WTC11 (cell line): ENCODE measurements at regions not wholly inside any gene's neighbourhood (a gene's known extent, or its start where the extent isn't known, plus 50 kb on each side); places are given as distances from the start of the nearest gene placed in this dataset.

ENCODE experiments used
- ATAC-seq: fragments of 200-7000 bp; cut with Tn5 transposase; 2 replicates; pipeline ENCODE4 v1.10.0; 2021; ENCODE audit warnings: mild to moderate bottlenecking, moderate library complexity
- CTCF ChIA-PET: fragments of 300-600 bp; sonication (Branson Sonifier 250); formaldehyde crosslinking; loops from one replicate; lab custom pipeline; 2021; ENCODE audit warnings: antibody characterized with exemption; lab: Charles Lee
- POLR2A ChIA-PET: fragments of 350-600 bp; sonication (Branson Sonifier 250); formaldehyde crosslinking; loops from one replicate; lab custom pipeline; 2021; ENCODE audit warnings: antibody characterized with exemption; lab: Charles Lee
- DNase-seq: peaks from one replicate; pipeline ENCODE4 v3.0.0; 2021; ENCODE audit warnings: low spot score
- H3K27ac Mint-ChIP-seq: 2 replicates; pipeline ENCODE4 v1.8.0; 2021; ENCODE audit warnings: mixed read lengths
- H3K27me3 Mint-ChIP-seq: 2 replicates; pipeline ENCODE4 v1.8.0; 2021; ENCODE audit warnings: low read depth, mild to moderate bottlenecking, moderate library complexity, mixed read lengths
- H3K36me3 Mint-ChIP-seq: 2 replicates; pipeline ENCODE4 v1.8.0; 2021; ENCODE audit warnings: mixed read lengths
- H3K4me1 Mint-ChIP-seq: 2 replicates; pipeline ENCODE4 v1.8.0; 2022; ENCODE audit warnings: mixed read lengths
- H3K4me3 Mint-ChIP-seq: 2 replicates; pipeline ENCODE4 v1.8.0; 2021; ENCODE audit warnings: mild to moderate bottlenecking, moderate library complexity, mixed read lengths
- H3K9me3 Mint-ChIP-seq: 2 replicates; pipeline ENCODE4 v1.8.0; 2021; ENCODE audit warnings: mixed read lengths
- ETV6 ChIP-seq: sonication (generic); formaldehyde crosslinking; IDR thresholded peaks from 2 replicates; pipeline ENCODE4 v1.8.1; 2022; ENCODE audit warnings: mild to moderate bottlenecking, missing genetic modification reagents
- FOXP1 ChIP-seq: sonication (generic); formaldehyde crosslinking; IDR thresholded peaks from 2 replicates; pipeline ENCODE4 v1.8.0; 2022; ENCODE audit warnings: missing genetic modification reagents, mild to moderate bottlenecking, moderate library complexity, borderline replicate concordance
- FOXP4 ChIP-seq: sonication (generic); formaldehyde crosslinking; IDR thresholded peaks from 2 replicates; pipeline ENCODE4 v1.8.0; 2022; ENCODE audit warnings: mild to moderate bottlenecking, missing genetic modification reagents
- GRHL2 ChIP-seq: fragments of 250-450 bp; sonication (Bioruptor Pico); IDR thresholded peaks from 2 replicates; pipeline ENCODE4 v1.8.0; 2022; ENCODE audit warnings: mild to moderate bottlenecking, moderate library complexity; ENCODE audit not compliant: insufficient replicate concordance, severe bottlenecking
- GTF2I ChIP-seq: fragments of 250-450 bp; sonication (Bioruptor Pico); conservative IDR thresholded peaks from 2 replicates; pipeline ENCODE4 v1.4.0; 2021; ENCODE audit warnings: mild to moderate bottlenecking
- HMGA2 ChIP-seq: fragments of 250-450 bp; sonication (Bioruptor Pico); IDR thresholded peaks from 2 replicates; pipeline ENCODE4 v1.4.0; 2021; ENCODE audit warnings: mild to moderate bottlenecking, moderate library complexity
- JAZF1 ChIP-seq: fragments of 250-450 bp; sonication (Bioruptor Pico); IDR thresholded peaks from 2 replicates; pipeline ENCODE4 v1.9.0; 2021; ENCODE audit warnings: moderate library complexity, mild to moderate bottlenecking, inconsistent platforms
- JUN ChIP-seq: sonication (generic); formaldehyde crosslinking; IDR thresholded peaks from 2 replicates; pipeline ENCODE4 v1.8.0; 2023; ENCODE audit warnings: mild to moderate bottlenecking, missing genetic modification reagents
- PRDM15 ChIP-seq: sonication (generic); formaldehyde crosslinking; IDR thresholded peaks from 2 replicates; pipeline ENCODE4 v1.8.0; 2022; ENCODE audit warnings: missing genetic modification reagents
- SMAD3 ChIP-seq: sonication (generic); formaldehyde crosslinking; IDR thresholded peaks from 2 replicates; pipeline ENCODE4 v1.8.0; 2022; ENCODE audit warnings: missing genetic modification reagents, mild to moderate bottlenecking, borderline replicate concordance
- TEAD1 ChIP-seq: sonication (generic); formaldehyde crosslinking; IDR thresholded peaks from 2 replicates; pipeline ENCODE4 v1.8.0; 2022; ENCODE audit warnings: mild to moderate bottlenecking, missing genetic modification reagents
- TEAD4 ChIP-seq: sonication (generic); formaldehyde crosslinking; IDR thresholded peaks from 2 replicates; pipeline ENCODE4 v1.8.0; 2022; ENCODE audit warnings: mild to moderate bottlenecking, missing genetic modification reagents
- ZNF416 ChIP-seq: fragments of 250-450 bp; sonication (Bioruptor Pico); IDR thresholded peaks from 2 replicates; pipeline ENCODE4 v1.9.0; 2021; ENCODE audit warnings: mild to moderate bottlenecking, inconsistent platforms
- TF ChIP-seq, protein P1 (sequence below): fragments of 250-450 bp; sonication (Bioruptor Pico); IDR thresholded peaks from 2 replicates; pipeline ENCODE4 v1.9.0; 2021; ENCODE audit warnings: mild to moderate bottlenecking
- TF ChIP-seq, protein P2 (sequence below): sonication (generic); formaldehyde crosslinking; IDR thresholded peaks from 2 replicates; pipeline ENCODE4 v1.8.0; 2023; ENCODE audit warnings: missing genetic modification reagents
- TF ChIP-seq, protein P3 (sequence below): sonication (generic); formaldehyde crosslinking; IDR thresholded peaks from 2 replicates; pipeline ENCODE4 v1.8.1; 2022; ENCODE audit warnings: missing genetic modification reagents, borderline replicate concordance
- TF ChIP-seq, protein P4 (sequence below): sonication (generic); formaldehyde crosslinking; IDR thresholded peaks from 2 replicates; pipeline ENCODE4 v1.8.0; 2022; ENCODE audit warnings: mild to moderate bottlenecking, missing genetic modification reagents
- TF ChIP-seq, protein P5 (sequence below): sonication (generic); formaldehyde crosslinking; conservative IDR thresholded peaks from 2 replicates; pipeline ENCODE4 v1.8.1; 2023; ENCODE audit warnings: mild to moderate bottlenecking, low read depth, missing genetic modification reagents, moderate library complexity
- TF ChIP-seq, protein P6 (sequence below): sonication (generic); formaldehyde crosslinking; IDR thresholded peaks from 2 replicates; pipeline ENCODE4 v1.8.0; 2023; ENCODE audit warnings: missing genetic modification reagents, mild to moderate bottlenecking, borderline replicate concordance

DNA sequence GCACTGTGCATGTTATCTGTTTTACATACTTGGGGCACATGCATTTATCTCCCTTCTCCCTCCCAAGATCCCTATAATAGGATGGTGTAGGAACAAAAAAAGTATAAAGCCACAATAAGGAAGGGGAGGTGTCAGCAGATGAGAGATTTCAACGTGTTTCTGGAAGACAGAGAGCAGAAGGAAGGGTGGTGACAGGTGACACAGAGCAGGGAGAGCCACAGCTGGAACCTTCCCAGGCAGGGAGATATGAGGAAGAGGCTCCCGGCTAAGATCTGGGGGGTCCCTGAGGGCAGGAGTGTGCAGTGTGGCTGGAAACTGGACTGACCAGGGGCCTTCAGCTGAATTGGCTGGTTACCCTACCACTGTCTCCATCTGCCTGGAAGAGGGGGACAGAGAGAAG is 107.4 kb downstream of the BCOR start:
- TF ChIP-seq, protein P1, sequence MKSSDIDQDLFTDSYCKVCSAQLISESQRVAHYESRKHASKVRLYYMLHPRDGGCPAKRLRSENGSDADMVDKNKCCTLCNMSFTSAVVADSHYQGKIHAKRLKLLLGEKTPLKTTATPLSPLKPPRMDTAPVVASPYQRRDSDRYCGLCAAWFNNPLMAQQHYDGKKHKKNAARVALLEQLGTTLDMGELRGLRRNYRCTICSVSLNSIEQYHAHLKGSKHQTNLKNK (CRISPR knock-in tag): no peak
- no peak for TF ChIP-seq TEAD1
- no peak for TF ChIP-seq ZNF416 (CRISPR knock-in tag)
- TF ChIP-seq, protein P2, sequence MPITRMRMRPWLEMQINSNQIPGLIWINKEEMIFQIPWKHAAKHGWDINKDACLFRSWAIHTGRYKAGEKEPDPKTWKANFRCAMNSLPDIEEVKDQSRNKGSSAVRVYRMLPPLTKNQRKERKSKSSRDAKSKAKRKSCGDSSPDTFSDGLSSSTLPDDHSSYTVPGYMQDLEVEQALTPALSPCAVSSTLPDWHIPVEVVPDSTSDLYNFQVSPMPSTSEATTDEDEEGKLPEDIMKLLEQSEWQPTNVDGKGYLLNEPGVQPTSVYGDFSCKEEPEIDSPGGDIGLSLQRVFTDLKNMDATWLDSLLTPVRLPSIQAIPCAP (CRISPR knock-in tag): no peak
- TF ChIP-seq, protein P3, sequence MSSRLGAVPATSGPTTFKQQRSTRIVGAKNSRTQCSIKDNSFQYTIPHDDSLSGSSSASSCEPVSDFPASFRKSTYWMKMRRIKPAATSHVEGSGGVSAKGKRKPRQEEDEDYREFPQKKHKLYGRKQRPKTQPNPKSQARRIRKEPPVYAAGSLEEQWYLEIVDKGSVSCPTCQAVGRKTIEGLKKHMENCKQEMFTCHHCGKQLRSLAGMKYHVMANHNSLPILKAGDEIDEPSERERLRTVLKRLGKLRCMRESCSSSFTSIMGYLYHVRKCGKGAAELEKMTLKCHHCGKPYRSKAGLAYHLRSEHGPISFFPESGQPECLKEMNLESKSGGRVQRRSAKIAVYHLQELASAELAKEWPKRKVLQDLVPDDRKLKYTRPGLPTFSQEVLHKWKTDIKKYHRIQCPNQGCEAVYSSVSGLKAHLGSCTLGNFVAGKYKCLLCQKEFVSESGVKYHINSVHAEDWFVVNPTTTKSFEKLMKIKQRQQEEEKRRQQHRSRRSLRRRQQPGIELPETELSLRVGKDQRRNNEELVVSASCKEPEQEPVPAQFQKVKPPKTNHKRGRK (CRISPR knock-in tag): no peak
- no peak for TF ChIP-seq FOXP4 (CRISPR knock-in tag)
- H3K4me1 Mint-ChIP-seq: peaks cover 14% of the 10 kb centered on the region
- ChIA-PET CTCF (no interaction called here), POLR2A (no interaction called here)
- ATAC-seq: no peak
- no peak for DNase-seq
- no peak overlapping the region for H3K27ac Mint-ChIP-seq
- no peaks in the 10 kb centered on the region for H3K27me3 Mint-ChIP-seq
- H3K36me3 Mint-ChIP-seq: no peaks in the 10 kb centered on the region
- H3K9me3 Mint-ChIP-seq: no peaks in the 10 kb centered on the region
- no peak overlapping the region for H3K4me3 Mint-ChIP-seq

DNA sequence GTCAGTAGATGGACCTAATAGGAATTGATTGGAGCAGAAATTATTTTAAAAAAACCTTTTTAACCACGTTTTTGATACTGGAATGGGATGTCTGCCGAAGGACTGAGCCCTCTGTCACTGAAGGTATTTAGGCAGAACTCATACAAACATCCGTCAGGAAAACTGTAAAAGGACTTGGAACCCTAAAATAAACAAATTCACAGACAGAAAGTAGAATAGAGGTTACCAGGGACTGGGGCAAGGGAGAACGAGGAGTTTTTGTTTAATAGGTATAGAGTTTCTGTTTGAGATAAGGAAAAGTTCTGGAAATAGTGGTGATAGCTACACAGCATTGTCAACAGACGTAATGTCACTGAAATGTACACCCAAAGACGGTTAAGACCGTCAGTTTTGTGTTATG is 105.5 kb downstream of the BCOR start:
- ATAC-seq (no peak), DNase-seq (no peak)
- POLR2A ChIA-PET: no interaction called here
- no peaks in the 10 kb centered on the region for H3K36me3 Mint-ChIP-seq
- H3K4me1 Mint-ChIP-seq: peaks cover 6% of the 10 kb centered on the region; the same call in 1 of the 2 replicates
- no peak overlapping the region for H3K4me3 Mint-ChIP-seq
- H3K9me3 Mint-ChIP-seq: no peaks in the 10 kb centered on the region
- CTCF ChIA-PET: no interaction called here
- H3K27ac Mint-ChIP-seq: no peak overlapping the region; the same call in 1 of the 2 replicates
- no peaks in the 10 kb centered on the region for H3K27me3 Mint-ChIP-seq
- TF ChIP-seq JUN (CRISPR knock-in tag): no peak
- no peak for TF ChIP-seq HMGA2
- TF ChIP-seq ETV6: no peak
- TF ChIP-seq, protein P4, sequence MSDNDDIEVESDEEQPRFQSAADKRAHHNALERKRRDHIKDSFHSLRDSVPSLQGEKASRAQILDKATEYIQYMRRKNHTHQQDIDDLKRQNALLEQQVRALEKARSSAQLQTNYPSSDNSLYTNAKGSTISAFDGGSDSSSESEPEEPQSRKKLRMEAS (CRISPR knock-in tag): no peak
- TF ChIP-seq GTF2I (CRISPR knock-in tag): no peak
- TF ChIP-seq TEAD4: no peak
- TF ChIP-seq, protein P5, sequence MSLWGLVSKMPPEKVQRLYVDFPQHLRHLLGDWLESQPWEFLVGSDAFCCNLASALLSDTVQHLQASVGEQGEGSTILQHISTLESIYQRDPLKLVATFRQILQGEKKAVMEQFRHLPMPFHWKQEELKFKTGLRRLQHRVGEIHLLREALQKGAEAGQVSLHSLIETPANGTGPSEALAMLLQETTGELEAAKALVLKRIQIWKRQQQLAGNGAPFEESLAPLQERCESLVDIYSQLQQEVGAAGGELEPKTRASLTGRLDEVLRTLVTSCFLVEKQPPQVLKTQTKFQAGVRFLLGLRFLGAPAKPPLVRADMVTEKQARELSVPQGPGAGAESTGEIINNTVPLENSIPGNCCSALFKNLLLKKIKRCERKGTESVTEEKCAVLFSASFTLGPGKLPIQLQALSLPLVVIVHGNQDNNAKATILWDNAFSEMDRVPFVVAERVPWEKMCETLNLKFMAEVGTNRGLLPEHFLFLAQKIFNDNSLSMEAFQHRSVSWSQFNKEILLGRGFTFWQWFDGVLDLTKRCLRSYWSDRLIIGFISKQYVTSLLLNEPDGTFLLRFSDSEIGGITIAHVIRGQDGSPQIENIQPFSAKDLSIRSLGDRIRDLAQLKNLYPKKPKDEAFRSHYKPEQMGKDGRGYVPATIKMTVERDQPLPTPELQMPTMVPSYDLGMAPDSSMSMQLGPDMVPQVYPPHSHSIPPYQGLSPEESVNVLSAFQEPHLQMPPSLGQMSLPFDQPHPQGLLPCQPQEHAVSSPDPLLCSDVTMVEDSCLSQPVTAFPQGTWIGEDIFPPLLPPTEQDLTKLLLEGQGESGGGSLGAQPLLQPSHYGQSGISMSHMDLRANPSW: no peak
- TF ChIP-seq, protein P6, sequence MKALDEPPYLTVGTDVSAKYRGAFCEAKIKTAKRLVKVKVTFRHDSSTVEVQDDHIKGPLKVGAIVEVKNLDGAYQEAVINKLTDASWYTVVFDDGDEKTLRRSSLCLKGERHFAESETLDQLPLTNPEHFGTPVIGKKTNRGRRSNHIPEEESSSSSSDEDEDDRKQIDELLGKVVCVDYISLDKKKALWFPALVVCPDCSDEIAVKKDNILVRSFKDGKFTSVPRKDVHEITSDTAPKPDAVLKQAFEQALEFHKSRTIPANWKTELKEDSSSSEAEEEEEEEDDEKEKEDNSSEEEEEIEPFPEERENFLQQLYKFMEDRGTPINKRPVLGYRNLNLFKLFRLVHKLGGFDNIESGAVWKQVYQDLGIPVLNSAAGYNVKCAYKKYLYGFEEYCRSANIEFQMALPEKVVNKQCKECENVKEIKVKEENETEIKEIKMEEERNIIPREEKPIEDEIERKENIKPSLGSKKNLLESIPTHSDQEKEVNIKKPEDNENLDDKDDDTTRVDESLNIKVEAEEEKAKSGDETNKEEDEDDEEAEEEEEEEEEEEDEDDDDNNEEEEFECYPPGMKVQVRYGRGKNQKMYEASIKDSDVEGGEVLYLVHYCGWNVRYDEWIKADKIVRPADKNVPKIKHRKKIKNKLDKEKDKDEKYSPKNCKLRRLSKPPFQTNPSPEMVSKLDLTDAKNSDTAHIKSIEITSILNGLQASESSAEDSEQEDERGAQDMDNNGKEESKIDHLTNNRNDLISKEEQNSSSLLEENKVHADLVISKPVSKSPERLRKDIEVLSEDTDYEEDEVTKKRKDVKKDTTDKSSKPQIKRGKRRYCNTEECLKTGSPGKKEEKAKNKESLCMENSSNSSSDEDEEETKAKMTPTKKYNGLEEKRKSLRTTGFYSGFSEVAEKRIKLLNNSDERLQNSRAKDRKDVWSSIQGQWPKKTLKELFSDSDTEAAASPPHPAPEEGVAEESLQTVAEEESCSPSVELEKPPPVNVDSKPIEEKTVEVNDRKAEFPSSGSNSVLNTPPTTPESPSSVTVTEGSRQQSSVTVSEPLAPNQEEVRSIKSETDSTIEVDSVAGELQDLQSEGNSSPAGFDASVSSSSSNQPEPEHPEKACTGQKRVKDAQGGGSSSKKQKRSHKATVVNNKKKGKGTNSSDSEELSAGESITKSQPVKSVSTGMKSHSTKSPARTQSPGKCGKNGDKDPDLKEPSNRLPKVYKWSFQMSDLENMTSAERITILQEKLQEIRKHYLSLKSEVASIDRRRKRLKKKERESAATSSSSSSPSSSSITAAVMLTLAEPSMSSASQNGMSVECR (CRISPR knock-in tag): no peak
- TF ChIP-seq SMAD3 (CRISPR knock-in tag): no peak
- no peak for TF ChIP-seq FOXP1
- no peak for TF ChIP-seq PRDM15 (CRISPR knock-in tag)
- no peak for TF ChIP-seq GRHL2 (CRISPR knock-in tag)
- TF ChIP-seq JAZF1 (CRISPR knock-in tag): no peak
